Endothelial cell of umbilical vein (primary cell): ENCODE measurements at regions not wholly inside any gene's neighbourhood (a gene's known extent, or its start where the extent isn't known, plus 50 kb on each side); places are given as distances from the start of the nearest gene placed in this dataset.

Experiments
- BruUV-seq: library from RNA; stranded (reverse); fragments of 400-500 nt; replicated peaks from 2 replicates; lab custom pipeline; 2021; lab: Mats Ljungman, UMichigan
- CTCF ChIA-PET: fragments of 300-600, 350-600 bp; sonication (Branson Sonifier 250); formaldehyde crosslinking; loops from one replicate; lab custom pipeline; 2021; ENCODE audit warnings: antibody characterized with exemption, inconsistent platforms; lab: Charles Lee
- POLR2A ChIA-PET: fragments of 300-600, 350-600 bp; sonication (Branson Sonifier 250); formaldehyde crosslinking; loops from one replicate; lab custom pipeline; 2021; ENCODE audit warnings: antibody characterized with exemption, inconsistent platforms; lab: Charles Lee
- DNase-seq: peaks from one replicate; pipeline ENCODE4 v3.0.0-alpha.2; 2011; ENCODE audit warnings: low read depth, low spot score
- FAIRE-seq: peaks from 2 replicates; lab custom pipeline; 2011; peaks lifted over from hg19 to GRCh38; lab: Jason Lieb, UNC
- H2AFZ ChIP-seq: 2 replicates; pipeline ENCODE4 v1.6.0; 2012; ENCODE audit warnings: low read depth, low read length, control low read depth, inconsistent platforms
- H3K27ac ChIP-seq: 2 replicates; pipeline ENCODE4 v1.5.1; 2011; ENCODE audit warnings: low read depth, mild to moderate bottlenecking, control low read depth, low read length, moderate library complexity; ENCODE audit not compliant: insufficient read depth
- H3K27me3 ChIP-seq, 2 experiments: 2 replicates each; pipeline versions ENCODE4 v1.6.0 to v1.6.1; 2011; ENCODE audit warnings: low read length in 2 of 2, mixed read lengths in 1 of 2; ENCODE audit not compliant: control insufficient read depth in 2 of 2, insufficient read depth in 2 of 2
- H3K36me3 ChIP-seq, 2 experiments: 2 replicates in 1 of 2; 3 replicates in 1 of 2; pipeline ENCODE4 v1.5.1; 2011; ENCODE audit warnings: low read length in 2 of 2, mild to moderate bottlenecking in 1 of 2, moderate library complexity in 1 of 2; ENCODE audit not compliant: control insufficient read depth in 2 of 2, insufficient read depth in 2 of 2; ENCODE audit errors: extremely low read depth in 1 of 2
- H3K4me1 ChIP-seq: 3 replicates; pipeline ENCODE4 v1.5.1; 2011; ENCODE audit warnings: mild to moderate bottlenecking, low read length; ENCODE audit not compliant: control insufficient read depth, insufficient read depth; ENCODE audit errors: extremely low read depth
- H3K4me2 ChIP-seq: 2 replicates; pipeline ENCODE4 v1.6.1; 2011; ENCODE audit warnings: low read length, control low read depth, mixed read lengths; ENCODE audit not compliant: insufficient read depth
- H3K4me3 ChIP-seq, 3 experiments: fragments of 200-600 bp in 1 of 3; sonication (generic), shearing (Covaris generic) in 1 of 3; replicated peaks in 1 of 3; 2 replicates each; pipeline ENCODE4 v1.5.1; 2011 to 2016; ENCODE audit warnings: control low read depth in 3 of 3, low read length in 3 of 3, mild to moderate bottlenecking in 2 of 3, inconsistent platforms in 1 of 3, low read depth in 1 of 3, moderate library complexity in 1 of 3; ENCODE audit not compliant: insufficient read depth in 1 of 3
- H3K79me2 ChIP-seq: 2 replicates; pipeline ENCODE4 v1.6.0; 2012; ENCODE audit warnings: low read length, inconsistent platforms; ENCODE audit not compliant: control insufficient read depth, insufficient read depth
- H3K9ac ChIP-seq: replicated peaks from 2 replicates; pipeline ENCODE3; 2011; ENCODE audit warnings: low read length, control low read depth; ENCODE audit not compliant: insufficient read depth; ENCODE audit errors: extremely low read depth
- H3K9me1 ChIP-seq: replicated peaks from 3 replicates; pipeline ENCODE4 v1.6.0; 2011; ENCODE audit warnings: mild to moderate bottlenecking, low read length; ENCODE audit not compliant: control insufficient read depth, insufficient read depth; ENCODE audit errors: extremely low read depth
- H3K9me3 ChIP-seq: replicated peaks from 2 replicates; pipeline ENCODE4 v1.5.1; 2012; ENCODE audit warnings: low read length, inconsistent platforms; ENCODE audit not compliant: control insufficient read depth, insufficient read depth
- H4K20me1 ChIP-seq: replicated peaks from 2 replicates; pipeline ENCODE3; 2011; ENCODE audit warnings: mild to moderate bottlenecking, low read length; ENCODE audit not compliant: control insufficient read depth, insufficient read depth; ENCODE audit errors: extremely low read depth
- EZH2 ChIP-seq: IDR thresholded peaks from 2 replicates; pipeline ENCODE4 v1.6.1; 2012; ENCODE audit warnings: borderline replicate concordance, low read depth, mild to moderate bottlenecking, moderate library complexity, low read length, inconsistent platforms; ENCODE audit not compliant: severe bottlenecking
- FOS ChIP-seq: IDR thresholded peaks from 2 replicates; pipeline ENCODE4 v1.6.1; 2011; ENCODE audit warnings: mild to moderate bottlenecking, low read length, moderate library complexity, borderline replicate concordance; ENCODE audit not compliant: insufficient read depth
- GATA2 ChIP-seq: IDR thresholded peaks from 2 replicates; pipeline ENCODE4 v1.7.0; 2011; ENCODE audit warnings: low read depth, mild to moderate bottlenecking, moderate library complexity, mixed read lengths, low read length; ENCODE audit not compliant: insufficient read length, insufficient read depth
- JUN ChIP-seq: IDR thresholded peaks from 2 replicates; pipeline ENCODE4 v1.6.1; 2011; ENCODE audit warnings: borderline replicate concordance, low read depth; ENCODE audit not compliant: insufficient read length, insufficient read depth
- MYC ChIP-seq: IDR thresholded peaks from one replicate; pipeline ENCODE4 v1.6.1; 2011; ENCODE audit warnings: mild to moderate bottlenecking, low read depth, low read length
- POLR2A ChIP-seq: IDR thresholded peaks from 2 replicates; pipeline ENCODE4 v1.6.1; 2012; ENCODE audit warnings: low read depth, mild to moderate bottlenecking, control low read depth, low read length
- POLR2AphosphoS5 ChIP-seq: IDR thresholded peaks from 2 replicates; pipeline ENCODE4 v1.6.1; 2012; ENCODE audit warnings: low read depth, mild to moderate bottlenecking, control low read depth, low read length, moderate library complexity; ENCODE audit not compliant: insufficient read depth
- dilution Hi-C: fragments of 300-500 bp; cut with MboI; formaldehyde crosslinking; loops from one replicate; pipeline ENCODE4 v1.15.0; 2019; ENCODE audit warnings: low sequenced_read_pairs; ENCODE audit not compliant: extremely low pct_ligation_motif_present
- intact Hi-C: fragments of 100-400 bp; cut with micrococcal nuclease; formaldehyde crosslinking; loops from one replicate; pipeline ENCODE4 v1.10.0; 2022
- TF ChIP-seq, protein P1 (sequence below): IDR thresholded peaks from 2 replicates; pipeline ENCODE4 v1.6.1; 2011; ENCODE audit not compliant: insufficient read depth, insufficient read length
- TF ChIP-seq, protein P2 (sequence below), 2 donors: IDR thresholded peaks; 1 replicate in 1 of 2; 2 replicates in 1 of 2; pipeline ENCODE4 v1.5.1; 2011; ENCODE audit warnings: low read length in 2 of 2, mild to moderate bottlenecking in 2 of 2, moderate library complexity in 2 of 2, control low read depth in 1 of 2, inconsistent platforms in 1 of 2, low read depth in 1 of 2; ENCODE audit not compliant: insufficient read depth in 1 of 2; ENCODE audit errors: extremely low read depth in 1 of 2

DNA sequence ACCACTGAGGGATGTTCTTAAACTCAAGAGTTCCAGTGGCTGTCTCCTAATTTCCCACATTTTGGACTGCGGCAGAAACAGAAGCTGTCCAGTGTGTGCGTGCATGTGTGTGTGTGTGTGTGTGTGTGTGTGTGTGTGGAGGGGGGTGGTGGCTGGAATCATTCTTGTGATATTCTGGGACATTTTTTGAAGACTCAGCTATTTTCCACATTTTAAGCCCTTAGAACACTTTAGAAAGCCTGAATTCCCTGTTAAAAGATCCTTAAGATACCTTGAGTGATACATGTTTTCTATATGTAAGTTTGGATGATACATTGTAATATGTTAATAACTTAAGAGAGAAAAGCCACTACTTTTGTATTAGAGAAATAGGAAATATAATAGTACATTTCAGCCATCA is 636.4 kb downstream of the PLPP3 start:
- dilution Hi-C loops, result no loop called here
- intact Hi-C loops, result no loop called here
- H3K79me2 ChIP-seq, result no peaks in the 10 kb centered on the region
- H3K9me1 ChIP-seq, result no peaks in the 10 kb centered on the region
- no peaks in the 10 kb centered on the region for H3K36me3 ChIP-seq
- no peaks in the 10 kb centered on the region for H3K9me3 ChIP-seq
- no peak overlapping the region for H2AFZ ChIP-seq
- H4K20me1 ChIP-seq, result no peaks in the 10 kb centered on the region
- H3K27ac ChIP-seq, result no peak overlapping the region
- POLR2A ChIA-PET, result no interaction called here
- DNase-seq, result no peak
- H3K9ac ChIP-seq, result no peak overlapping the region
- no TSS peak for BruUV-seq
- no peak for FAIRE-seq
- no peaks in the 10 kb centered on the region for H3K27me3 ChIP-seq
- no peak overlapping the region for H3K4me3 ChIP-seq
- TF ChIP-seq, protein P1, sequence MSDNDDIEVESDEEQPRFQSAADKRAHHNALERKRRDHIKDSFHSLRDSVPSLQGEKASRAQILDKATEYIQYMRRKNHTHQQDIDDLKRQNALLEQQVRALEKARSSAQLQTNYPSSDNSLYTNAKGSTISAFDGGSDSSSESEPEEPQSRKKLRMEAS, result no peak
- TF ChIP-seq, protein P2, sequence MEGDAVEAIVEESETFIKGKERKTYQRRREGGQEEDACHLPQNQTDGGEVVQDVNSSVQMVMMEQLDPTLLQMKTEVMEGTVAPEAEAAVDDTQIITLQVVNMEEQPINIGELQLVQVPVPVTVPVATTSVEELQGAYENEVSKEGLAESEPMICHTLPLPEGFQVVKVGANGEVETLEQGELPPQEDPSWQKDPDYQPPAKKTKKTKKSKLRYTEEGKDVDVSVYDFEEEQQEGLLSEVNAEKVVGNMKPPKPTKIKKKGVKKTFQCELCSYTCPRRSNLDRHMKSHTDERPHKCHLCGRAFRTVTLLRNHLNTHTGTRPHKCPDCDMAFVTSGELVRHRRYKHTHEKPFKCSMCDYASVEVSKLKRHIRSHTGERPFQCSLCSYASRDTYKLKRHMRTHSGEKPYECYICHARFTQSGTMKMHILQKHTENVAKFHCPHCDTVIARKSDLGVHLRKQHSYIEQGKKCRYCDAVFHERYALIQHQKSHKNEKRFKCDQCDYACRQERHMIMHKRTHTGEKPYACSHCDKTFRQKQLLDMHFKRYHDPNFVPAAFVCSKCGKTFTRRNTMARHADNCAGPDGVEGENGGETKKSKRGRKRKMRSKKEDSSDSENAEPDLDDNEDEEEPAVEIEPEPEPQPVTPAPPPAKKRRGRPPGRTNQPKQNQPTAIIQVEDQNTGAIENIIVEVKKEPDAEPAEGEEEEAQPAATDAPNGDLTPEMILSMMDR (IDR thresholded peaks at IDR 0.05; ENCODE audit: extremely low read depth in 1 of 2, insufficient read depth in 1 of 2, low read depth in 1 of 2, low read length in 2 of 2), result no peak
- TF ChIP-seq FOS, result no peak
- no peak for TF ChIP-seq POLR2AphosphoS5
- no peak for TF ChIP-seq EZH2
- no peak for TF ChIP-seq POLR2A
- TF ChIP-seq JUN, result no peak
- no peak for TF ChIP-seq GATA2
- no peak for TF ChIP-seq MYC
- no peak overlapping the region for H3K4me2 ChIP-seq
- CTCF ChIA-PET, result no interaction called here
- H3K4me1 ChIP-seq, result no peaks in the 10 kb centered on the region
